ENCODE measurements at regions not wholly inside any gene's neighbourhood (a gene's known extent, or its start where the extent isn't known, plus 50 kb on each side); places are given as distances from the start of the nearest gene placed in this dataset.

DNA sequence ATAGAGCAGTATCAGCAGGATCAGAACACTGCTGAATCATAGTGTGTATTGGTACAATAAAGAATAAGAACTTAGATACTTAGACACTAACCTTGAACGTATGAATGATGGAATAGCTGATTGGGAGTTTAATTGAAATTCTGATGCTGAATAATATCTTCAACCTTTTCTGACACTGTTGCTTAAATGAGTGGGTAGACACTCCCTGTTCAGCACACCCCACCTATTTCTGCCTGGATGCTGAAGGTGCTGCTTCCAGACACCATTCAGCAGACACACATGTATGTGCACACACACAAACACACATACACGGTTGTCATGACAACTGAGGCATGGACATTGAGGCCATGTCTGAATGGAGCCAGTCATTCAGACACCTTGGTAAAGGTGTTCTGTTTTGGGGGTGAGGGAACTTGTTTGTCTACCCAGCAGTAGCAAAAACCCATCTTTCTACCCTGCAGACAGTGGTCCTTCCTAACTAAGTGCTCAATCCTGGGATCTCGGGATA is 54.3 kb downstream of the TMEM215 start:
- DNase-seq (ENCODE audit: low read depth) = no peak

- no peak for DNase-seq (ENCODE audit: low read depth)
Observed at GRCh38 chr9:32839013-32839885, 55.9 kb downstream of the TMEM215 start.

DNA sequence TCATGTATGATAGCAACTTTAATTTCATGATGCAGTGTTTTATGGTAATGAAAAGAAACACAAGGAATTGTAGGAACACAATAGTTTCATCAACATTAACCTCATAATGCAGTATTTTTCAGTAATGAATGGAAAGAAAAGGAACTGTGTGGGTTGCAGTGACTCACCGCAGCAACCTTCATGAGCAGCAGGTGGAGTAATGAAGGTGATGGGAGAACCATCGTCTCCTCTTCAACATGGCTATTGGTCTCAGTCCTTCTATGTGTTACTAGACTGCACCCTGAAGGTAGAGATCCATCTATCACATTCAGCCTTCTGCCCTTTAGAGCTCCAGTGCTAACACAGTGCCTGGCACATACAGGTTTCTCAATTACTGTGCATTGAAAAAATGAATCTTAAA is 58.0 kb downstream of the TMEM215 start:
- no peak for DNase-seq (ENCODE audit: low read depth)

GRCh38 chr9:32843295-32843694 is 60.0 kb downstream of the TMEM215 start:
- DNase-seq (ENCODE audit: low read depth) = no peak

- DNase-seq (ENCODE audit: low read depth) = no peak
Observed at GRCh38 chr9:32844259-32844658, 60.9 kb downstream of the TMEM215 start.

DNA sequence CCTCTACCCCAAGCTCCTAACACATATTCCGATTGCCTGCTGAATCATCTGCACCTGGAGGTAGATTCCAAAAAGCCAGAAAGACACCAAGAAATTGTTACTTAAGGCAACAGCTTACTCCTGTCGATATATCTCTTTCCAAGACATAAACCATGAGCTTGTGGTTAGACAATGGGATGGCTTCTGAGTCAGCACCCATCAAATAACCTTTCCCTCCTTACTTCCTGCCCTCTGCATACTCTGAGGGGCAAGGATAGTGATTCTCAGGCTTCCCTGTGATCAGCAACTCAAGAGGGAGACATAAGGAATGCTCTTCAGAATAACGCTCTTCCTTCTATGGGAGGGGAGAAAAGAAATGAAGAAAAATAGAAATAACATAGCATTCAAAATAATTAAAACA is 70.9 kb downstream of the TMEM215 start:
- DNase-seq (ENCODE audit: low read depth) = peak; percentile 10

GRCh38 chr9:32855752-32856151 is 72.4 kb downstream of the TMEM215 start:
- no peak for DNase-seq (ENCODE audit: low read depth)

DNA sequence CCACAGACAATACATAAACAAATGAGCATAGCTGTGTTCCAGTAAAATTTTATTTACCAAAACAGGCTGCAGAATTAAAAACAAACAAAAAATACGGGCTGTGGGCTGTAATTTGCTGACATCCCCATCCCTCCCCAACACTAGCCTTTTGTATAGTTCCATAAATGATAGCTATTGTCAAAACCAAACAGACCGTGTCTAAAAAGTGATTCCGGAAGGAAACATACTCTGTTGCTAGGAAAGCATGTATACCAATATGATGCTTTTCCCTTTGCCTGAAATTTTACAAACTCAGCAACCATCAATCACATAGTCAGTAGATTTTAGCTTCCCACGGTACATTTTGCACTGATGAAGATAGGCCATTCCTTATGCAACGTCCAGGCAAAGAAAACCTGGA is 80.0 kb downstream of the TMEM215 start:
- no peak for DNase-seq (ENCODE audit: low read depth)

DNA sequence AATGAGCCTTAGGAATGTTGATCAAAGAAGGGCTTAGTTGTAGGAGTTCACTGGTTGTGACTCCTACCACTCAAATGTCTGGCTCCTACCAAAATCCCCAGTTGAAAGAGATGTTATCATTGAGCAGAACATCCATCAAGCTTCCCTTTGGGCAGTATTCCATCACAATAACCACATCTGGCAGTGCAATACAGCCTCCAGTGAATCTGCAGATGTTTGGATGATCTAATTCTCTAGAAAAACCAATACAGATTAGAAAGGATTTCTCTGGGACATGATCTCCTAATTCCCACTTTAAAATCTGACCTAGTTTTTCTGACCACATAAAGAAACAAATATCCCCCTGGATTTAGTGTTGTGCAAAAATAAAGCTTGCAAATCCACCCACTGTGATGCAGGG is 81.6 kb downstream of the TMEM215 start:
- no peak for DNase-seq (ENCODE audit: low read depth)

- no peak for DNase-seq (ENCODE audit: low read depth)
Observed at GRCh38 chr9:32866273-32866672, 82.9 kb downstream of the TMEM215 start.

GRCh38 chr9:32867026-32867425 is 83.7 kb downstream of the TMEM215 start:
- no peak for DNase-seq (ENCODE audit: low read depth)

- no peak for DNase-seq (ENCODE audit: low read depth)
Observed at GRCh38 chr9:32867601-32868204, 84.4 kb downstream of the TMEM215 start.

GRCh38 chr9:32869404-32869803 is 86.1 kb downstream of the TMEM215 start:
- no peak for DNase-seq (ENCODE audit: low read depth)

DNA sequence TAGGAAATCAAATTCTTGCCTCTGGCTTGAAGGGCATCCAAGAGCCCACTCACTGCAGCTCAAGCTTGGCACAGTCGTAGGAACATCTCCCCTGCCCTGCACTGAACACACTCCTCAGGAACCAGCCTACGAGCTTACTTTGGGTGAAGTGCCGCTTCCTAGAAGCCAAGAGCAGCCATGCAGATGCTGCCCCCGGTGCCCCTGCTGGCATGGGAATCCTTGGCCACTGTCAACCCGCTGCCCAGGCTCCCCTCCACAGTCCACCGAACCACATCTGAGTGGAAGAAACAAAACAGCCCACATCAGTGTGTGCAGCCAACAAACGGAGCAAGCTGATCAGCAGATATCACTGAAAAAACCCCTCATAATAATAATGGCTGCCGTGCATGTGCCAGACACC is 89.8 kb downstream of the TMEM215 start:
- no peak for DNase-seq (ENCODE audit: low read depth)

GRCh38 chr9:32873553-32873952 is 90.2 kb downstream of the TMEM215 start:
- DNase-seq (ENCODE audit: low read depth) = no peak

DNA sequence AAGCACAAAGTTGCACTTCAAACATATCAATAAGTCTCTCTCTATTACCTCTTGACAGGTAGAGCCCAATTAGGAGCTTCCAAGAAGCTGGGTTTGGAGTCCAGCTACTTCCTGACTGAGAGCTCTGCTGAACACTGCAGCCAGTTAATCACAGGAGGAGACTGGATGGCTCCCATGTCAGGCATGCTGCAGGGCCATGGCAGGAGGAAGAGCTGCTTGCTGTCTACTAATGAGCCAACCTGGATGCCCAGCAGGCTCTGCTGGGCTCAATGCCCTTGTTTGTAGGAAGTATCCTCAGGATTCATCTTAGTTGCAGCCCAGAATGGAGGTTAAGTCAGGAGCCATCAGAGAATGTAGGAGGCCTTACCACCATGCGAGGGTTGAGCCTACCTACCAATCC is 91.9 kb downstream of the TMEM215 start:
- peak; percentile 52 for DNase-seq (ENCODE audit: low read depth)

DNA sequence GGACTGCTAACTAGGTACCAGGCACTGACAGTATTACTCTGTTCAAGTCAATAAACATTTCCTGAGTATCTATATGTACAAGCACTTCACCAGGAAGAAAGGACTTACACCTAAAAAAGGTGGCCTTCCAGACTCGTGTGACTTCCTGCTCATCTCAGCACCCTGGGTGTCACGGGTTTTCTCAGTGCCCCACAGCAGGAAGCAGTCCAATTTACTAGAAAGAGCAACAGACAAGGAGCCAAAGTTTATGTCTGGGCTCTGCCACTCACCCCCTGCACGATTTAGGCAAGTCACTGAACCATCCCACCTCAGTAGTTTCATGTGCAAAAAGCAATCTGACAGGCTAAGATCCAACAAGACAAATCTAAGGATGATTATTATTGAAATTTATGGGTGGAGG is 92.4 kb downstream of the TMEM215 start:
- no peak for DNase-seq (ENCODE audit: low read depth)

GRCh38 chr9:32877103-32877502 is 93.8 kb downstream of the TMEM215 start:
- DNase-seq (ENCODE audit: low read depth) = peak; percentile 30

- no peak for DNase-seq (ENCODE audit: low read depth)
Observed at GRCh38 chr9:32877639-32878217, 94.4 kb downstream of the TMEM215 start.

GRCh38 chr9:32879335-32879734 is 96.0 kb downstream of the TMEM215 start:
- DNase-seq (ENCODE audit: low read depth) = no peak

- no peak for DNase-seq (ENCODE audit: low read depth)
Observed at GRCh38 chr9:32881948-32882347, 98.6 kb downstream of the TMEM215 start.

DNA sequence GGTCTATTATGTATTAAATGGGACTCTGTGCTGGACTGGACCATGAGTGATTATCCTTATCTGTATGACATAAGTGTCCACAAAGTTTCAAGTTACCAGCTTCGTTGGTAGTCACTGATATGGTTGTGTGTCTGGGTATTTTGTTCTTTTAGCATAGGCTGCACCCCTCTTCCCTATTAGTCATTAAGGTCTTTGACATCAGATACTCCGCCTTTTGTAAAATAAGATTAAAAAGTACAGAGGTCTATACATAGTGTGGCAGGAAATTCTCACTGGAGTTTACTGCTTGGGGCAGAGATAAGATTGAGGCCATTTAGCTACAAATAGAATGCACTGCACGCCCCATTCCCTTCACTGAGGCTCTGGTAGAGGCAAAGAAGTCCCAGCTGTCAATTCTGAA is 99.4 kb downstream of the TMEM215 start:
- no peak for DNase-seq (ENCODE audit: low read depth)

DNA sequence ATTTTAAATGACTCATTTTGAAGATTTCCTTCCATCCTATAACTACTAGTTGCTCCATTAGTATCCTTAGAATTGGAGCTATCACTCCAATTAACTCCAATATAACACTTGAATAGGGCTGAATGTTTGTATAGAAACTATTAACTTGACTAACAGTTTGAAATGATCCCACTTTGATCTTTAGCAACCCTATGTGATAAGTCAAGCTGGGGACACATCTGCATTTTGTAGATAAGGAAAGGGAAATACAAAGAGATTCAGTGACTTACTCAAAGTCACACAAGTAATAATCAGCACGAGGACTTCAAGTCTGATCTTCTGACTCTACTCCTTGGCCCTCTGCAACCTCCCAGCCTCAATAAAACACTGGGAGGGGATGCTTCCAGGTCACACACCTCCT is 101.1 kb downstream of the TMEM215 start:
- DNase-seq (ENCODE audit: low read depth) = no peak

Measured in M059J (cell line).